ENCODE measurements at regions not wholly inside any gene's neighbourhood (a gene's known extent, or its start where the extent isn't known, plus 50 kb on each side); places are given as distances from the start of the nearest gene placed in this dataset.

- ATAC-seq = no peak
- TF ChIP-seq BACH2 (CRISPR knock-in tag; IDR thresholded peaks at IDR 0.05; ENCODE audit: borderline replicate concordance) (no peak), ZNF8 (CRISPR knock-in tag; IDR thresholded peaks at IDR 0.05) (no peak), TOX (CRISPR knock-in tag; IDR thresholded peaks at IDR 0.05; ENCODE audit: borderline replicate concordance) (no peak), CSDC2 (CRISPR knock-in tag; IDR thresholded peaks at IDR 0.05) (no peak), RARB (CRISPR knock-in tag; IDR thresholded peaks at IDR 0.05) (no peak), PPARA (CRISPR knock-in tag; IDR thresholded peaks at IDR 0.05; ENCODE audit: borderline replicate concordance) (no peak), SNAI2 (CRISPR knock-in tag; IDR thresholded peaks at IDR 0.05) (no peak), GLIS3 (CRISPR knock-in tag; IDR thresholded peaks at IDR 0.05) (no peak), ARNTL (CRISPR knock-in tag; IDR thresholded peaks at IDR 0.05; ENCODE audit: borderline replicate concordance, low read depth) (no peak), ZFP3 (CRISPR knock-in tag; IDR thresholded peaks at IDR 0.05) (no peak), TCF4 (CRISPR knock-in tag; IDR thresholded peaks at IDR 0.05; ENCODE audit: borderline replicate concordance) (no peak), CSRNP3 (CRISPR knock-in tag; IDR thresholded peaks at IDR 0.05) (no peak), ISL1 (CRISPR knock-in tag; IDR thresholded peaks at IDR 0.05) (no peak)
These were observed 116.6 kb upstream of the SALL1 start for GRCh38 chr16:51267681-51268080.

- no peak for ATAC-seq
- TF ChIP-seq CREB5 (CRISPR knock-in tag; IDR thresholded peaks at IDR 0.05; ENCODE audit: low read depth) (no peak), PPARA (CRISPR knock-in tag; IDR thresholded peaks at IDR 0.05; ENCODE audit: borderline replicate concordance) (no peak), CSRNP3 (CRISPR knock-in tag; IDR thresholded peaks at IDR 0.05) (no peak), TSHZ2 (CRISPR knock-in tag; IDR thresholded peaks at IDR 0.05) (no peak), BACH2 (CRISPR knock-in tag; IDR thresholded peaks at IDR 0.05; ENCODE audit: borderline replicate concordance) (no peak), TOX (CRISPR knock-in tag; IDR thresholded peaks at IDR 0.05; ENCODE audit: borderline replicate concordance) (no peak), ZFP3 (CRISPR knock-in tag; IDR thresholded peaks at IDR 0.05) (no peak), ZC3H10 (CRISPR knock-in tag; IDR thresholded peaks at IDR 0.05) (no peak), ZFP30 (CRISPR knock-in tag; IDR thresholded peaks at IDR 0.05) (no peak), ZNF70 (CRISPR knock-in tag; IDR thresholded peaks at IDR 0.05) (no peak), OSR1 (CRISPR knock-in tag; IDR thresholded peaks at IDR 0.05) (no peak), ARNTL (CRISPR knock-in tag; IDR thresholded peaks at IDR 0.05; ENCODE audit: borderline replicate concordance, low read depth) (no peak), ESRRG (CRISPR knock-in tag; IDR thresholded peaks at IDR 0.05) (no peak), POU6F1 (CRISPR knock-in tag; IDR thresholded peaks at IDR 0.05; ENCODE audit: borderline replicate concordance, low read depth) (no peak), CSDC2 (CRISPR knock-in tag; IDR thresholded peaks at IDR 0.05) (no peak), ZNF565 (CRISPR knock-in tag; conservative IDR thresholded peaks at IDR 0.05; ENCODE audit: low read depth) (no peak), ISL1 (CRISPR knock-in tag; IDR thresholded peaks at IDR 0.05) (no peak), RARB (CRISPR knock-in tag; IDR thresholded peaks at IDR 0.05) (no peak), SNAI2 (CRISPR knock-in tag; IDR thresholded peaks at IDR 0.05) (no peak), GLIS3 (CRISPR knock-in tag; IDR thresholded peaks at IDR 0.05) (no peak)
These were observed 111.4 kb upstream of the SALL1 start for GRCh38 chr16:51262428-51262827.

- ATAC-seq = no peak
- TF ChIP-seq GLIS3 (CRISPR knock-in tag; IDR thresholded peaks at IDR 0.05) (no peak), ZFP30 (CRISPR knock-in tag; IDR thresholded peaks at IDR 0.05) (no peak), TOX (CRISPR knock-in tag; IDR thresholded peaks at IDR 0.05; ENCODE audit: borderline replicate concordance) (no peak), ZNF8 (CRISPR knock-in tag; IDR thresholded peaks at IDR 0.05) (no peak), TSHZ2 (CRISPR knock-in tag; IDR thresholded peaks at IDR 0.05) (no peak), OSR1 (CRISPR knock-in tag; IDR thresholded peaks at IDR 0.05) (no peak), ZC3H10 (CRISPR knock-in tag; IDR thresholded peaks at IDR 0.05) (no peak), TCF4 (CRISPR knock-in tag; IDR thresholded peaks at IDR 0.05; ENCODE audit: borderline replicate concordance) (no peak), ESRRG (CRISPR knock-in tag; IDR thresholded peaks at IDR 0.05) (no peak)
These were observed 110.8 kb upstream of the SALL1 start for GRCh38 chr16:51261919-51262318.
